ENCODE measurements at regions not wholly inside any gene's neighbourhood (a gene's known extent, or its start where the extent isn't known, plus 50 kb on each side); places are given as distances from the start of the nearest gene placed in this dataset.

GRCh38 chr16:86085795-86086194 lies 186.8 kb downstream of the IRF8 start:
- H3K4me1 Mint-ChIP-seq (ENCODE audit: low read depth): no peaks in the 10 kb centered on the region
- no peaks in the 10 kb centered on the region for H3K9me3 Mint-ChIP-seq
- ChIA-PET POLR2A (no interaction called here), CTCF (no interaction called here)
- no peak for DNase-seq
- intact Hi-C loops (cut with micrococcal nuclease): no loop called here
- H3K27ac Mint-ChIP-seq: no peak overlapping the region
- H3K36me3 Mint-ChIP-seq: no peaks in the 10 kb centered on the region
- no peak overlapping the region for H3K4me3 Mint-ChIP-seq
- H3K27me3 Mint-ChIP-seq: peaks cover 8% of the 10 kb centered on the region

- Mint-ChIP-seq H3K27me3 (peaks cover 8% of the 10 kb centered on the region), H3K36me3 (no peaks in the 10 kb centered on the region), H3K4me1 (ENCODE audit: low read depth) (no peaks in the 10 kb centered on the region), H3K27ac (no peak overlapping the region), H3K9me3 (no peaks in the 10 kb centered on the region), H3K4me3 (no peak overlapping the region)
- ChIA-PET POLR2A (no interaction called here), CTCF (no interaction called here)
- intact Hi-C loops (cut with micrococcal nuclease): no loop called here
- DNase-seq: no peak
Measured at GRCh38 chr16:86086471-86086870, 187.5 kb downstream of the IRF8 start.

- ChIA-PET CTCF (no interaction called here), POLR2A (no interaction called here)
- no peak for DNase-seq
Measured at GRCh38 chr16:86087011-86087895, 188.3 kb downstream of the IRF8 start.

GRCh38 chr16:86087896-86088230 lies 188.9 kb downstream of the IRF8 start:
- DNase-seq: no peak

More at GRCh38 chr16:86087011-86087895, 188.3 kb downstream of the IRF8 start:
- no peaks in the 10 kb centered on the region for H3K36me3 Mint-ChIP-seq
- no peaks in the 10 kb centered on the region for H3K9me3 Mint-ChIP-seq
- no peak overlapping the region for H3K4me3 Mint-ChIP-seq
- intact Hi-C loops (cut with micrococcal nuclease): no loop called here
- H3K27ac Mint-ChIP-seq: no peak overlapping the region
- no peaks in the 10 kb centered on the region for H3K4me1 Mint-ChIP-seq (ENCODE audit: low read depth)
- H3K27me3 Mint-ChIP-seq: peaks cover 5% of the 10 kb centered on the region

GRCh38 chr16:86088287-86088686 lies 189.3 kb downstream of the IRF8 start:
- intact Hi-C loops (cut with micrococcal nuclease): no loop called here
- Mint-ChIP-seq H3K27me3 (no peaks in the 10 kb centered on the region), H3K4me3 (no peak overlapping the region), H3K27ac (no peak overlapping the region), H3K4me1 (ENCODE audit: low read depth) (no peaks in the 10 kb centered on the region), H3K36me3 (no peaks in the 10 kb centered on the region), H3K9me3 (no peaks in the 10 kb centered on the region)
- ChIA-PET CTCF (no interaction called here), POLR2A (no interaction called here)
- no peak for DNase-seq

More at GRCh38 chr16:86087896-86088230, 188.9 kb downstream of the IRF8 start:
- Mint-ChIP-seq H3K9me3 (no peaks in the 10 kb centered on the region), H3K27ac (no peak overlapping the region), H3K4me3 (no peak overlapping the region), H3K36me3 (no peaks in the 10 kb centered on the region), H3K4me1 (ENCODE audit: low read depth) (no peaks in the 10 kb centered on the region), H3K27me3 (no peaks in the 10 kb centered on the region)
- intact Hi-C loops (cut with micrococcal nuclease): no loop called here
- ChIA-PET POLR2A (no interaction called here), CTCF (no interaction called here)

GRCh38 chr16:86088816-86089215 lies 189.9 kb downstream of the IRF8 start:
- ChIA-PET CTCF (no interaction called here), POLR2A (no interaction called here)
- Mint-ChIP-seq H3K27ac (no peak overlapping the region), H3K36me3 (no peaks in the 10 kb centered on the region), H3K4me1 (ENCODE audit: low read depth) (no peaks in the 10 kb centered on the region), H3K4me3 (no peak overlapping the region), H3K9me3 (no peaks in the 10 kb centered on the region), H3K27me3 (no peaks in the 10 kb centered on the region)
- no peak for DNase-seq
- intact Hi-C loops (cut with micrococcal nuclease): no loop called here

GRCh38 chr16:86089334-86089900 lies 190.5 kb downstream of the IRF8 start:
- Mint-ChIP-seq H3K9me3 (no peaks in the 10 kb centered on the region), H3K4me1 (ENCODE audit: low read depth) (no peaks in the 10 kb centered on the region), H3K36me3 (no peaks in the 10 kb centered on the region), H3K27me3 (no peaks in the 10 kb centered on the region), H3K4me3 (no peak overlapping the region), H3K27ac (no peak overlapping the region)
- CTCF ChIA-PET: no interaction called here
- DNase-seq: no peak
- POLR2A ChIA-PET: no interaction called here
- intact Hi-C loops (cut with micrococcal nuclease): no loop called here

- POLR2A ChIA-PET: no interaction called here
- Mint-ChIP-seq H3K36me3 (no peaks in the 10 kb centered on the region), H3K9me3 (no peaks in the 10 kb centered on the region), H3K27me3 (no peaks in the 10 kb centered on the region), H3K4me1 (ENCODE audit: low read depth) (no peaks in the 10 kb centered on the region), H3K4me3 (no peak overlapping the region), H3K27ac (no peak overlapping the region)
- intact Hi-C loops (cut with micrococcal nuclease): no loop called here
- CTCF ChIA-PET: no interaction called here
- DNase-seq: no peak
Measured at GRCh38 chr16:86089991-86090390, 191.0 kb downstream of the IRF8 start.

- Mint-ChIP-seq H3K4me1 (ENCODE audit: low read depth) (no peaks in the 10 kb centered on the region), H3K27ac (no peak overlapping the region), H3K27me3 (no peaks in the 10 kb centered on the region), H3K9me3 (no peaks in the 10 kb centered on the region), H3K4me3 (no peak overlapping the region), H3K36me3 (no peaks in the 10 kb centered on the region)
- DNase-seq: no peak
- intact Hi-C loops (cut with micrococcal nuclease): no loop called here
- CTCF ChIA-PET: no interaction called here
- POLR2A ChIA-PET: no interaction called here
Measured at GRCh38 chr16:86090461-86091170, 191.7 kb downstream of the IRF8 start.

- CTCF ChIA-PET: no interaction called here
- H3K9me3 Mint-ChIP-seq: no peaks in the 10 kb centered on the region
- no peak for DNase-seq
- H3K27ac Mint-ChIP-seq: no peak overlapping the region
- no peaks in the 10 kb centered on the region for H3K27me3 Mint-ChIP-seq
- H3K4me1 Mint-ChIP-seq (ENCODE audit: low read depth): no peaks in the 10 kb centered on the region
- H3K4me3 Mint-ChIP-seq: no peak overlapping the region
- POLR2A ChIA-PET: no interaction called here
- no peaks in the 10 kb centered on the region for H3K36me3 Mint-ChIP-seq
- intact Hi-C loops (cut with micrococcal nuclease): no loop called here
Measured at GRCh38 chr16:86091976-86092375, 193.0 kb downstream of the IRF8 start.

- Mint-ChIP-seq H3K27me3 (no peaks in the 10 kb centered on the region), H3K4me1 (ENCODE audit: low read depth) (no peaks in the 10 kb centered on the region), H3K36me3 (no peaks in the 10 kb centered on the region), H3K4me3 (no peak overlapping the region), H3K27ac (no peak overlapping the region), H3K9me3 (no peaks in the 10 kb centered on the region)
- DNase-seq: no peak
- ChIA-PET POLR2A (no interaction called here), CTCF (no interaction called here)
- intact Hi-C loops (cut with micrococcal nuclease): no loop called here
Measured at GRCh38 chr16:86092586-86093480, 193.9 kb downstream of the IRF8 start.
